OCI-LY3 (cell line): ENCODE measurements at regions not wholly inside any gene's neighbourhood (a gene's known extent, or its start where the extent isn't known, plus 50 kb on each side); places are given as distances from the start of the nearest gene placed in this dataset.
A peak's percentile ranks its signal among the peaks of the same experiment; 100 is the strongest.

Experiments used
- CTCF ChIP-seq: fragments of 200-600, 300-600 bp; sonication (generic); IDR thresholded peaks from 2 replicates; pipeline ENCODE4 v1.5.1; 2014; ENCODE audit warnings: antibody characterized with exemption, low read length, low read depth
- EZH2phosphoT487 ChIP-seq: fragments of 200-600 bp; shearing (Covaris generic); IDR thresholded peaks from 2 replicates; pipeline ENCODE4 v1.6.1; 2018; ENCODE audit warnings: antibody characterized with exemption, mixed run types, low read depth

GRCh38 chr5:167723254-167723871 lies 568.1 kb upstream of the WWC1 start:
- TF ChIP-seq CTCF (peak; percentile 88), EZH2phosphoT487 (no peak)
